ENCODE measurements at regions not wholly inside any gene's neighbourhood (a gene's known extent, or its start where the extent isn't known, plus 50 kb on each side); places are given as distances from the start of the nearest gene placed in this dataset.

GRCh38 chr5:101440173-101440572 lies 537.1 kb upstream of the ST8SIA4 start:
- peaks cover 11% of the 10 kb centered on the region for H3K9me3 Mint-ChIP-seq (ENCODE audit: unreplicated experiment)
- no peaks in the 10 kb centered on the region for H3K36me3 Mint-ChIP-seq (ENCODE audit: unreplicated experiment)

GRCh38 chr5:101437351-101437750 lies 534.3 kb upstream of the ST8SIA4 start:
- Mint-ChIP-seq H3K4me1 (ENCODE audit: unreplicated experiment) (no peaks in the 10 kb centered on the region), H3K4me3 (ENCODE audit: unreplicated experiment) (no peak overlapping the region), H3K27ac (ENCODE audit: unreplicated experiment) (no peak overlapping the region), H3K27me3 (ENCODE audit: unreplicated experiment) (no peaks in the 10 kb centered on the region), H3K9me3 (ENCODE audit: unreplicated experiment) (no peaks in the 10 kb centered on the region), H3K36me3 (ENCODE audit: unreplicated experiment) (no peaks in the 10 kb centered on the region)
- TF ChIP-seq CTCF (IDR thresholded peaks at IDR 0.05) = no peak
- no peak for DNase-seq (ENCODE audit: extremely low spot score, unreplicated experiment)

More at GRCh38 chr5:101440173-101440572, 537.1 kb upstream of the ST8SIA4 start:
- Mint-ChIP-seq H3K27me3 (ENCODE audit: unreplicated experiment) (no peaks in the 10 kb centered on the region), H3K4me3 (ENCODE audit: unreplicated experiment) (no peak overlapping the region), H3K27ac (ENCODE audit: unreplicated experiment) (no peak overlapping the region), H3K4me1 (ENCODE audit: unreplicated experiment) (no peaks in the 10 kb centered on the region)
- TF ChIP-seq CTCF (IDR thresholded peaks at IDR 0.05) = no peak
- DNase-seq (ENCODE audit: extremely low spot score, unreplicated experiment) = no peak

GRCh38 chr5:101435768-101436167 lies 532.7 kb upstream of the ST8SIA4 start:
- H3K4me3 Mint-ChIP-seq (ENCODE audit: unreplicated experiment) = no peak overlapping the region
- no peak overlapping the region for H3K27ac Mint-ChIP-seq (ENCODE audit: unreplicated experiment)
- no peak for TF ChIP-seq CTCF (IDR thresholded peaks at IDR 0.05)
- H3K4me1 Mint-ChIP-seq (ENCODE audit: unreplicated experiment) = no peaks in the 10 kb centered on the region
- H3K27me3 Mint-ChIP-seq (ENCODE audit: unreplicated experiment) = no peaks in the 10 kb centered on the region
- H3K9me3 Mint-ChIP-seq (ENCODE audit: unreplicated experiment) = no peaks in the 10 kb centered on the region
- no peaks in the 10 kb centered on the region for H3K36me3 Mint-ChIP-seq (ENCODE audit: unreplicated experiment)
- no peak for DNase-seq (ENCODE audit: extremely low spot score, unreplicated experiment)

GRCh38 chr5:101431201-101431600 lies 528.1 kb upstream of the ST8SIA4 start:
- no peak for TF ChIP-seq CTCF (IDR thresholded peaks at IDR 0.05)
- no peak overlapping the region for H3K27ac Mint-ChIP-seq (ENCODE audit: unreplicated experiment)
- H3K27me3 Mint-ChIP-seq (ENCODE audit: unreplicated experiment) = no peaks in the 10 kb centered on the region
- no peaks in the 10 kb centered on the region for H3K36me3 Mint-ChIP-seq (ENCODE audit: unreplicated experiment)
- no peak for DNase-seq (ENCODE audit: extremely low spot score, unreplicated experiment)
- H3K4me1 Mint-ChIP-seq (ENCODE audit: unreplicated experiment) = no peaks in the 10 kb centered on the region
- H3K9me3 Mint-ChIP-seq (ENCODE audit: unreplicated experiment) = no peaks in the 10 kb centered on the region
- H3K4me3 Mint-ChIP-seq (ENCODE audit: unreplicated experiment) = no peak overlapping the region

DNA sequence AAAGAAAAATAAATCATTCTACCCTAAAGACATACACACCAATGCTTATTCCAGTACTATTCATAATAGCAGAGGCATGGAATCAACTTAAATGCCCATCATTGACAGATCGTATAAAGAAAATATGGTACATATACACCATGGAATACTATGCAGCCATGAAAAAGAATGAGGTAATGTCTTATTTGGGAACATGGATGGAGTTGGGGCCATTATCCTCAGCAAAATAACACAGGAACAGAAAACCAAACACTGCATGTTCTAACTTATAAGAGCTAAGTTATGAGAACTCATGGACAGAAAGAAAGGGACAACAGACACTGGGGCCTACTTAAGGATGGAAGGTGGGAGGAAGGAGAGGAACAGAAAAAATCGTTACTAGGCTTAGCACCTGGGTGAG lies 527.5 kb upstream of the ST8SIA4 start:
- no peak for DNase-seq (ENCODE audit: extremely low spot score, unreplicated experiment)
- no peak for TF ChIP-seq CTCF (IDR thresholded peaks at IDR 0.05)
- no peak overlapping the region for H3K27ac Mint-ChIP-seq (ENCODE audit: unreplicated experiment)
- H3K4me3 Mint-ChIP-seq (ENCODE audit: unreplicated experiment) = no peak overlapping the region
- no peaks in the 10 kb centered on the region for H3K4me1 Mint-ChIP-seq (ENCODE audit: unreplicated experiment)
- no peaks in the 10 kb centered on the region for H3K27me3 Mint-ChIP-seq (ENCODE audit: unreplicated experiment)
- H3K9me3 Mint-ChIP-seq (ENCODE audit: unreplicated experiment) = no peaks in the 10 kb centered on the region
- H3K36me3 Mint-ChIP-seq (ENCODE audit: unreplicated experiment) = no peaks in the 10 kb centered on the region

Measured in osteocyte (in vitro differentiated cells).